ENCODE measurements at regions not wholly inside any gene's neighbourhood (a gene's known extent, or its start where the extent isn't known, plus 50 kb on each side); places are given as distances from the start of the nearest gene placed in this dataset.
"Not testable (repeated sequence)": the region's sequence is repeated elsewhere in the genome, so short reads cannot be mapped to it uniquely, and the experiment has no call there.

DNA sequence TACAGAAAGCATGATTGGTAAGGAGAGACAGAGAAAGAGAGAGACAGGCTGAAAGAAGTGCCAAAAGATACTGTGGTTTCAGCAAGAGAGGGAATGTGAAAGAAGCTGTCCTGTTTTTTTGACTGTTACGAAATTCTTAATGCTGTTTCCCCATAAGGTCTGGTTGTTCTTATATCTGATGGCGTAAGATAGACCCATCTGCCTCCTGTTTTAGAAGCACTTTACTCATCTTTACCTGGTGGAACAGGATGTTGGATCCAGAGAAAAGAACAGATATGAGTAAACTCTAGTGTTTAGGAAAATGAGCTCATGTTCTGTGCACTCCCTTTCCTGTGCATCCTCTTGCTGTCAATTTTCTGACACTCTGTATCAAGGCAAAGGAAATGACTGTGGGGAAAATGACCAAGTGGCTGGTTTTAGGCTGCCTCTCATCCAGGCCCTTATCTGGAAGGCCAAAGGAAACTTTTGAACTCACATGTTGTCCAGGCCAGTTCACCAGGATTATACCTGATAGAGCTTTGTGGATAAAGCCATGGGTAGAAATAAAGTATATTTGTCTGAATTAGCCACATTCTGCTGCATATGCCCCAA is 311.7 kb upstream of the HTR2C start:
- no peak for DNase-seq
- CTCF ChIA-PET: no interaction called here
- Mint-ChIP-seq H3K4me1 (ENCODE audit: low read depth) (no peaks in the 10 kb centered on the region), H3K9me3 (no peaks in the 10 kb centered on the region), H3K36me3 (ENCODE audit: low read depth) (no peaks in the 10 kb centered on the region), H3K27ac (no peak overlapping the region), H3K27me3 (ENCODE audit: low read depth) (no peaks in the 10 kb centered on the region), H3K4me3 (no peak overlapping the region)
- intact Hi-C loops (cut with micrococcal nuclease): no loop called here

DNA sequence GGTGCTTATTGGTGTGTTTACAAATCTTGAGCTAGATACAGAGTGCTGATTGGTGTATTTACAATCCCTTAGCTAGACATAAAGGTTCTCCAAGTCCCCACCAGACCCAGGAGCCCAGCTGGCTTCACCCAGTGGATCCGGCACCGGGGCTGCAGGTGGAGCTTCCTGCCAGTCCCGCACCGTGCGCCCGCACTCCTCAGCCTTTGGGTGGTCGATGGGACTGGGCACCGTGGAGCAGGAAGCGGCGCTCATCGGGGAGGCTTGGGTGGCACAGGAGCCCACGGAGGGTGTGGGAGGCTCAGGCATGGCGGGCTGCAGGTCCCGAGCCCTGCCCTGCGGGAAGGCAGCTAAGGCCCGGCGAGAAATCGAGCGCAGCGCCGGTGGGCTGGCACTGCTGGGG is 313.5 kb upstream of the HTR2C start:
- CTCF ChIA-PET; DNase-seq; H3K4me3 Mint-ChIP-seq; H3K36me3 Mint-ChIP-seq (ENCODE audit: low read depth); H3K27me3 Mint-ChIP-seq (ENCODE audit: low read depth); H3K9me3 Mint-ChIP-seq; H3K27ac Mint-ChIP-seq; intact Hi-C loops (cut with micrococcal nuclease); H3K4me1 Mint-ChIP-seq (ENCODE audit: low read depth): not testable (repeated sequence)

- Mint-ChIP-seq H3K9me3 (no peaks in the 10 kb centered on the region), H3K27ac (no peak overlapping the region), H3K27me3 (ENCODE audit: low read depth) (no peaks in the 10 kb centered on the region), H3K36me3 (ENCODE audit: low read depth) (no peaks in the 10 kb centered on the region), H3K4me1 (ENCODE audit: low read depth) (no peaks in the 10 kb centered on the region), H3K4me3 (no peak overlapping the region)
- intact Hi-C loops (cut with micrococcal nuclease): no loop called here
- CTCF ChIA-PET: no interaction called here
- no peak for DNase-seq
Measured at GRCh38 chrX:114268643-114269042, 315.2 kb upstream of the HTR2C start.

DNA sequence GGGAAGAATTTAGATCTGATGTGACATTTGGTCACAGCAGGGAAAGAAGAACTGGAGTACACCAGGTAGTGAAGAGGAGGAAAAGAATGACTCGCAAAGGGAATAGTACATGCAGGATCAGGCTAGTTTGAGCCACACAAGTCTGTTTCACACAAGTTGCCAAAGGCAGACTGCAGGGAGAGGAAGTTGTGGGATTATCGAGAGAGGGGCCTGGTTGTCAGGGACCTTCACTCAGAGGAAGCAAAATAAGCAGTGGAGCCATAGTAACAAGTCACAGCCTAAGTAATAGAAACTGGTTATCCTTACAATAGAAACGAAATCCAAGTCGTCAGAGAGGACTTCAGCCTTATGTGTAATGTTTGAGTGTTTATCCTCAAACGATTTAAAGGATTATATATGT is 316.7 kb upstream of the HTR2C start:
- Mint-ChIP-seq H3K27me3 (ENCODE audit: low read depth) (no peaks in the 10 kb centered on the region), H3K27ac (no peak overlapping the region), H3K9me3 (no peaks in the 10 kb centered on the region), H3K4me1 (ENCODE audit: low read depth) (no peaks in the 10 kb centered on the region), H3K4me3 (no peak overlapping the region), H3K36me3 (ENCODE audit: low read depth) (no peaks in the 10 kb centered on the region)
- intact Hi-C loops (cut with micrococcal nuclease): no loop called here
- no peak for DNase-seq
- CTCF ChIA-PET: no interaction called here

- peaks cover 2% of the 10 kb centered on the region for H3K9me3 Mint-ChIP-seq
- CTCF ChIA-PET: no interaction called here
- no peaks in the 10 kb centered on the region for H3K36me3 Mint-ChIP-seq (ENCODE audit: low read depth)
- no peaks in the 10 kb centered on the region for H3K27me3 Mint-ChIP-seq (ENCODE audit: low read depth)
- H3K4me1 Mint-ChIP-seq (ENCODE audit: low read depth): no peaks in the 10 kb centered on the region
- no peak overlapping the region for H3K4me3 Mint-ChIP-seq
- no peak overlapping the region for H3K27ac Mint-ChIP-seq
- intact Hi-C loops (cut with micrococcal nuclease): no loop called here
- no peak for DNase-seq
Measured at GRCh38 chrX:114252186-114252585, 331.7 kb upstream of the HTR2C start.

- Mint-ChIP-seq H3K27ac (no peak overlapping the region), H3K27me3 (ENCODE audit: low read depth) (no peaks in the 10 kb centered on the region), H3K9me3 (peaks cover 2% of the 10 kb centered on the region), H3K4me1 (ENCODE audit: low read depth) (no peaks in the 10 kb centered on the region), H3K36me3 (ENCODE audit: low read depth) (no peaks in the 10 kb centered on the region), H3K4me3 (no peak overlapping the region)
- CTCF ChIA-PET: no interaction called here
- intact Hi-C loops (cut with micrococcal nuclease): no loop called here
- DNase-seq: no peak
Measured at GRCh38 chrX:114251575-114251974, 332.3 kb upstream of the HTR2C start.

DNA sequence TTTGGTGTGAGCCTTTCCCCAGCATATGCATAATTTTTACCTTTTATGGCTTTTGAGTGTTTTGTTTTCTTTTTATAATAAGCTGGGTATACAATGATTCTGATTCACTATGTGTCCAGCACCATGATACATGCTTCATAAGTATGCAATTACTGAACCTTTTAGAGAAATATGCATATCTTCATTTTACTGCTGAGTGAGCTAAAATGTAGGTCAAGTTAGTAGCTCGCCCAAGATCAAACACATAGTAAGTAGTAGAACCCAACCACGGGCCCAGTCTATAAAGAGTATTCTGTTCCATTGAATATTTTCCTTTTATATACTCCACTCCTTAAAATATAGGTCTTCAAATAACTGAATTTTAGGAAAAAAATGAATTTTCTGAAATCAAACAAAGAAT is 362.4 kb upstream of the HTR2C start:
- no peak overlapping the region for H3K27ac Mint-ChIP-seq
- no peak for DNase-seq
- H3K9me3 Mint-ChIP-seq: no peaks in the 10 kb centered on the region
- H3K4me3 Mint-ChIP-seq: no peak overlapping the region
- no peaks in the 10 kb centered on the region for H3K27me3 Mint-ChIP-seq (ENCODE audit: low read depth)
- H3K4me1 Mint-ChIP-seq (ENCODE audit: low read depth): no peaks in the 10 kb centered on the region
- CTCF ChIA-PET: no interaction called here
- intact Hi-C loops (cut with micrococcal nuclease): no loop called here
- no peaks in the 10 kb centered on the region for H3K36me3 Mint-ChIP-seq (ENCODE audit: low read depth)

GRCh38 chrX:114210879-114211278 is 373.0 kb upstream of the HTR2C start:
- no peak overlapping the region for H3K27ac Mint-ChIP-seq
- CTCF ChIA-PET: no interaction called here
- DNase-seq: no peak
- H3K9me3 Mint-ChIP-seq: peaks cover 5% of the 10 kb centered on the region
- H3K27me3 Mint-ChIP-seq (ENCODE audit: low read depth): no peaks in the 10 kb centered on the region
- H3K4me3 Mint-ChIP-seq: no peak overlapping the region
- H3K4me1 Mint-ChIP-seq (ENCODE audit: low read depth): no peaks in the 10 kb centered on the region
- intact Hi-C loops (cut with micrococcal nuclease): no loop called here
- H3K36me3 Mint-ChIP-seq (ENCODE audit: low read depth): no peaks in the 10 kb centered on the region

DNA sequence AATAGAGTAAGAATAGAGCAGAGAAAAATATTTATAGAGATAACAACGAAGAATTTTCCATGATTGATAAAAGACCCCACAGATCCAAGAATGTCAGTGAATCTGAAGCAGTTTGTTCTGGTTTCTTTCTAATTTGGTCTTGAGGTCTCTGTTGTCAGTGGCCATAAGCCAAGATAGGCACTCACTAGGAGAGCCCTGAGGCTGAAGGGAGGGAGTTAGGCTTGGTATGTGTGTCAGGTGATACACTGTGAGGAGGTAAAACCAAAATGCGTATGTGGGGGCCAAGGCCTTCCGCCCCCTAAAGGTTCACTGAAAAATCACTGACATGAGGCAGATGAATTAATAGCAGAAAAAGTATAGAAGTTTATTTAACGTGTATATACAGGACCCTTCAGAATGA is 382.3 kb upstream of the HTR2C start:
- H3K27ac Mint-ChIP-seq: no peak overlapping the region
- no peaks in the 10 kb centered on the region for H3K36me3 Mint-ChIP-seq (ENCODE audit: low read depth)
- intact Hi-C loops (cut with micrococcal nuclease): no loop called here
- H3K4me1 Mint-ChIP-seq (ENCODE audit: low read depth): no peaks in the 10 kb centered on the region
- no peak overlapping the region for H3K4me3 Mint-ChIP-seq
- DNase-seq: no peak
- CTCF ChIA-PET: no interaction called here
- no peaks in the 10 kb centered on the region for H3K27me3 Mint-ChIP-seq (ENCODE audit: low read depth)
- peaks cover 4% of the 10 kb centered on the region for H3K9me3 Mint-ChIP-seq

DNA sequence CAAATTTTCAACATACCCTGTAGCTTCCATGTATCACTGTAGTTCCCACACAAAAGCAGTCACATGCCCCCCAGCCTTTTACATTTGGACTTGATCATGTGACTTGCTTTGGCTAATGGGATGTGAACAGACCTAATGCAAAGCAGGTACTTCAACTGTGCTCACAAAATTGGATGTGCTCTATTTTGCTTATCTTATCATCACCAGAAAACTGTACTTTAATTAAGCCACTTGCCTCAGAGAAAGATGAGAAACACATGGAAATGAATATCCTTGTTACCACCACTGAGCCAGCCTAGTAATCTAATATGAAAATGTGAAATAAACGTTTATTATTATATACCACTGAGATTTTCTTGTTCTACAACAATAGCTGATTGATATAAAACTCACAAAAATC is 402.7 kb upstream of the HTR2C start:
- Mint-ChIP-seq H3K9me3 (peaks cover 2% of the 10 kb centered on the region), H3K36me3 (ENCODE audit: low read depth) (no peaks in the 10 kb centered on the region), H3K27me3 (ENCODE audit: low read depth) (no peaks in the 10 kb centered on the region), H3K27ac (no peak overlapping the region), H3K4me1 (ENCODE audit: low read depth) (no peaks in the 10 kb centered on the region), H3K4me3 (no peak overlapping the region)
- no peak for DNase-seq
- intact Hi-C loops (cut with micrococcal nuclease): no loop called here
- CTCF ChIA-PET: no interaction called here

GRCh38 chrX:114178126-114178525 is 405.8 kb upstream of the HTR2C start:
- Mint-ChIP-seq H3K27me3 (ENCODE audit: low read depth) (no peaks in the 10 kb centered on the region), H3K27ac (no peak overlapping the region)
- DNase-seq: no peak

GRCh38 chrX:114167276-114167675 is 416.6 kb upstream of the HTR2C start:
- H3K4me3 Mint-ChIP-seq; CTCF ChIA-PET; H3K36me3 Mint-ChIP-seq (ENCODE audit: low read depth); intact Hi-C loops (cut with micrococcal nuclease); H3K27ac Mint-ChIP-seq; H3K27me3 Mint-ChIP-seq (ENCODE audit: low read depth); DNase-seq; H3K9me3 Mint-ChIP-seq; H3K4me1 Mint-ChIP-seq (ENCODE audit: low read depth): not testable (repeated sequence)

More at GRCh38 chrX:114178126-114178525, 405.8 kb upstream of the HTR2C start:
- Mint-ChIP-seq H3K36me3 (ENCODE audit: low read depth) (no peaks in the 10 kb centered on the region), H3K9me3 (no peaks in the 10 kb centered on the region), H3K4me1 (ENCODE audit: low read depth) (no peaks in the 10 kb centered on the region), H3K4me3 (no peak overlapping the region)
- CTCF ChIA-PET: no interaction called here
- intact Hi-C loops (cut with micrococcal nuclease): no loop called here

- Mint-ChIP-seq H3K27me3 (ENCODE audit: low read depth) (no peaks in the 10 kb centered on the region), H3K9me3 (peaks cover 2% of the 10 kb centered on the region), H3K4me3 (no peak overlapping the region), H3K4me1 (ENCODE audit: low read depth) (no peaks in the 10 kb centered on the region), H3K36me3 (ENCODE audit: low read depth) (no peaks in the 10 kb centered on the region), H3K27ac (no peak overlapping the region)
- CTCF ChIA-PET: no interaction called here
- intact Hi-C loops (cut with micrococcal nuclease): no loop called here
- DNase-seq: no peak
Measured at GRCh38 chrX:114166601-114167000, 417.3 kb upstream of the HTR2C start.

- Mint-ChIP-seq H3K4me3 (no peak overlapping the region), H3K27me3 (ENCODE audit: low read depth) (no peaks in the 10 kb centered on the region), H3K36me3 (ENCODE audit: low read depth) (no peaks in the 10 kb centered on the region), H3K9me3 (peaks cover 2% of the 10 kb centered on the region), H3K27ac (no peak overlapping the region), H3K4me1 (ENCODE audit: low read depth) (no peaks in the 10 kb centered on the region)
- CTCF ChIA-PET: no interaction called here
- intact Hi-C loops (cut with micrococcal nuclease): no loop called here
- DNase-seq: no peak
Measured at GRCh38 chrX:114165537-114165936, 418.3 kb upstream of the HTR2C start.
